GM12878 (cell line): ENCODE measurements at regions not wholly inside any gene's neighbourhood (a gene's known extent, or its start where the extent isn't known, plus 50 kb on each side); places are given as distances from the start of the nearest gene placed in this dataset.
"Not testable (repeated sequence)": the region's sequence is repeated elsewhere in the genome, so short reads cannot be mapped to it uniquely, and the experiment has no call there.

Source experiments
- ATAC-seq: fragments of 200-7000 bp; cut with Tn5 transposase; 3 replicates; pipeline ENCODE4 v1.9.1; 2020; ENCODE audit warnings: mild to moderate bottlenecking, moderate library complexity
- BruUV-seq: library from RNA; stranded (reverse); fragments of 400-500 nt; replicated peaks from 2 replicates; lab custom pipeline; 2021; lab: Mats Ljungman, UMichigan
- CTCF ChIA-PET: fragments of 300-600 bp; sonication (Branson Sonifier 250); formaldehyde crosslinking; extraction: SDS; loops from one replicate; lab custom pipeline; 2021; ENCODE audit warnings: inconsistent platforms; lab: Yijun Ruan, JAX
- POLR2A ChIA-PET: fragments of 350-600 bp; formaldehyde crosslinking; extraction: SDS; loops from one replicate; lab custom pipeline; 2021; ENCODE audit warnings: inconsistent platforms; lab: Charles Lee
- RAD21 ChIA-PET: fragments of 300-600 bp; sonication (Branson Sonifier 250); formaldehyde crosslinking; loops from one replicate; lab custom pipeline; 2023; ENCODE audit warnings: antibody characterized with exemption; ENCODE audit not compliant: unreplicated experiment; lab: Charles Lee
- SMC1A ChIA-PET: fragments of 300-600 bp; sonication (Branson Sonifier 250); formaldehyde crosslinking; loops from one replicate; lab custom pipeline; 2023; ENCODE audit not compliant: unreplicated experiment, uncharacterized antibody; lab: Charles Lee
- DNase-seq: peaks from one replicate; pipeline ENCODE4 v3.0.0-alpha.2; 2011; ENCODE audit warnings: low read depth, low spot score
- FAIRE-seq: peaks from 3 replicates; lab custom pipeline; 2011; peaks lifted over from hg19 to GRCh38; lab: Jason Lieb, UNC
- H2AFZ ChIP-seq: 2 replicates; pipeline ENCODE4 v1.6.0; 2011; ENCODE audit warnings: low read depth, low read length, control low read depth; ENCODE audit not compliant: control insufficient read depth
- H3K27ac ChIP-seq: 2 replicates; pipeline ENCODE4 v1.5.1; 2011; ENCODE audit warnings: control low read depth; ENCODE audit not compliant: control insufficient read depth, insufficient read depth
- H3K27me3 ChIP-seq, 2 experiments: replicated peaks in 1 of 2; 2 replicates each; pipeline versions ENCODE4 v1.6.0 to v1.6.1; 2011; ENCODE audit warnings: low read length in 1 of 2; ENCODE audit not compliant: control insufficient read depth in 2 of 2, insufficient read depth in 2 of 2
- H3K36me3 ChIP-seq, 2 experiments: 2 replicates each; pipeline ENCODE4 v1.5.1; 2011; ENCODE audit warnings: low read length in 1 of 2; ENCODE audit not compliant: control insufficient read depth in 2 of 2, insufficient read depth in 2 of 2
- H3K4me1 ChIP-seq: 2 replicates; pipeline ENCODE4 v1.6.1; 2011; ENCODE audit warnings: mild to moderate bottlenecking, low read length, moderate library complexity, mixed read lengths; ENCODE audit not compliant: control insufficient read depth, insufficient read depth
- H3K4me2 ChIP-seq: 2 replicates; pipeline ENCODE4 v1.6.0; 2011; ENCODE audit warnings: control low read depth; ENCODE audit not compliant: control insufficient read depth, insufficient read depth
- H3K4me3 ChIP-seq: fragments of 200-600 bp; sonication (generic); 2 replicates; pipeline ENCODE4 v1.5.1; 2016
- H3K79me2 ChIP-seq: 2 replicates; pipeline ENCODE4 v1.6.0; 2011; ENCODE audit warnings: low read length; ENCODE audit not compliant: control insufficient read depth, insufficient read depth
- H3K9ac ChIP-seq: 2 replicates; pipeline ENCODE4 v1.8.0; 2011; ENCODE audit warnings: low read length, control low read depth, mixed read lengths; ENCODE audit not compliant: control insufficient read depth, insufficient read depth
- H3K9me3 ChIP-seq: replicated peaks from 3 replicates; pipeline ENCODE4 v1.5.1; 2011; ENCODE audit warnings: mild to moderate bottlenecking, low read length; ENCODE audit not compliant: control insufficient read depth, insufficient read depth
- H4K20me1 ChIP-seq: 2 replicates; pipeline ENCODE4 v1.6.0; 2011; ENCODE audit not compliant: control insufficient read depth, insufficient read depth
- BHLHE40 ChIP-seq, 2 experiments: fragments of 450-650 bp in 1 of 2; IDR thresholded peaks; 2 replicates each; pipeline ENCODE4 v1.6.1; 2011 to 2017; ENCODE audit warnings: low read depth in 2 of 2, borderline replicate concordance in 1 of 2, improper control_type of control experiment in 1 of 2, low read length in 1 of 2, mild to moderate bottlenecking in 1 of 2
- HDGF ChIP-seq: fragments of 450-650 bp; IDR thresholded peaks from 2 replicates; pipeline ENCODE4 v1.6.1; 2016; ENCODE audit warnings: antibody characterized with exemption
- MLLT1 ChIP-seq: fragments of 450-650 bp; IDR thresholded peaks from 2 replicates; pipeline ENCODE4 v1.6.1; 2016; ENCODE audit warnings: mild to moderate bottlenecking
- MTA2 ChIP-seq: fragments of 450-650 bp; IDR thresholded peaks from 2 replicates; pipeline ENCODE4 v1.6.1; 2016; ENCODE audit warnings: low read depth, mild to moderate bottlenecking, moderate library complexity
- NBN ChIP-seq: fragments of 450-650 bp; IDR thresholded peaks from 2 replicates; pipeline ENCODE4 v1.6.1; 2016
- NRF1 ChIP-seq: conservative IDR thresholded peaks from 2 replicates; pipeline ENCODE4 v1.6.1; 2011; ENCODE audit warnings: mild to moderate bottlenecking, low read depth, low read length, improper control_type of control experiment
- POLR2A ChIP-seq: IDR thresholded peaks from 2 replicates; pipeline ENCODE4 v1.6.1; 2011; ENCODE audit warnings: low read depth, mild to moderate bottlenecking, low read length
- TAF1 ChIP-seq: IDR thresholded peaks from 2 replicates; pipeline ENCODE4 v1.6.1; 2011; ENCODE audit warnings: mild to moderate bottlenecking, low read depth, low read length, borderline replicate concordance
- YY1 ChIP-seq: IDR thresholded peaks from 2 replicates; pipeline ENCODE4 v1.6.1; 2011; ENCODE audit warnings: low read depth, mild to moderate bottlenecking, low read length
- WGBS: methylation state at CpG from one replicate; pipeline ENCODE4 v1.1.6; 2016; ENCODE audit warnings: low lambda C conversion rate; ENCODE audit not compliant: insufficient replicate concordance, insufficient coverage; ENCODE audit errors: missing lambda C conversion rate; 5-methylcytosine and 5-hydroxymethylcytosine counted together
- in situ Hi-C: fragments of 300-500 bp; cut with MboI; formaldehyde crosslinking; loops from 9 replicates; pipeline ENCODE4 v1.14.3; 2018; ENCODE audit warnings: mixed read lengths
- intact Hi-C: fragments of 100-400 bp; cut with micrococcal nuclease; formaldehyde crosslinking; loops from one replicate; pipeline ENCODE4 v1.14.2; 2022; ENCODE audit not compliant: unreplicated experiment

GRCh38 chr9:41359116-41359515, 170.0 kb upstream of the ZNG1F start:
- not testable (repeated sequence) for DNase-seq, H4K20me1 ChIP-seq, H3K4me1 ChIP-seq, BruUV-seq
- peak overlapping the region; percentile 71 for H3K4me3 ChIP-seq
- H2AFZ ChIP-seq: peak overlapping the region; percentile 86
- TF ChIP-seq NBN (peak; percentile 88), HDGF (0 out of 2 replicates have a peak, but pooled peaks have one; percentile 60), MLLT1 (peak; percentile 59; the same call in 1 of the 2 replicates), MTA2 (peak; percentile 32; the same call in 1 of the 2 replicates)
- TF ChIP-seq, all 136 proteins: peak for 4; not testable (repeated sequence) for 132
- in situ Hi-C loops, RAD21 ChIA-PET, H3K79me2 ChIP-seq, SMC1A ChIA-PET, CTCF ChIA-PET, H3K27me3 ChIP-seq, POLR2A ChIA-PET, H3K4me2 ChIP-seq, FAIRE-seq, intact Hi-C loops, H3K9me3 ChIP-seq, H3K36me3 ChIP-seq: not testable (repeated sequence)
- H3K27ac ChIP-seq: peak overlapping the region; percentile 69
- ATAC-seq: peak; percentile 93
- WGBS: under 1% methylated on average over 21 of the region's 27 CpGs
- peak overlapping the region; percentile 65; the same call in 1 of the 2 replicates for H3K9ac ChIP-seq

DNA sequence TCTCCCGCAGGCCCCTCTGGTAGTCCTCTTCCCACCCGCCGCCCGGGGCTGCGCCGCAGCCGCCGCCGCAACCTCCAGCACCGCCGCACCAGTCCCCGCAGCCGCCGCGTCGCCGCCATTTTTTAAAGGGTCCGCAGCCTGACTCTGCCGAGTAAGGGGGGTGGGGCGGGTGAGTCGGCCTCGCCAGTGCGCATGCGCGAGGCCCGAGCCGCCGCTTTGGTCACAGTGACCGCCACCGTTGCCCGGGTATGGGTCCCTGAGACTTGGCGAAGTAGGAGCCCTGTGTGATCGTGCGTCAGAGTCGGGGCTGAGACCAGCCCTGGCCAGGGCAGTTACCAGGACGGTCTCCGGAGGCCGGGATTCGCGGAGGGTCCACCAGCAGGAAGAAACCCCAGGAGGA, 169.6 kb upstream of the ZNG1F start:
- H3K27me3 ChIP-seq, intact Hi-C loops, SMC1A ChIA-PET, DNase-seq, RAD21 ChIA-PET, POLR2A ChIA-PET, H3K4me1 ChIP-seq, H3K4me2 ChIP-seq, CTCF ChIA-PET, in situ Hi-C loops, BruUV-seq, H3K9me3 ChIP-seq, H3K79me2 ChIP-seq, FAIRE-seq, ATAC-seq, H3K36me3 ChIP-seq, H4K20me1 ChIP-seq: not testable (repeated sequence)
- TF ChIP-seq POLR2A: peak; percentile 52
- peak; percentile 58; the same call in 1 of the 2 replicates for TF ChIP-seq TAF1
- TF ChIP-seq BHLHE40 (IDR thresholded peaks at IDR 0.05; ENCODE audit: borderline replicate concordance in 1 of 2, low read depth in 2 of 2, low read length in 1 of 2): peak in 1 of 2 experiments; percentile 21; a peak in 1 of 4 replicates
- peak; percentile 41 for TF ChIP-seq NRF1
- peak; percentile 92 for TF ChIP-seq YY1
- Histone ChIP-seq H3K4me3 (peak overlapping the region; percentile 71; the same call in 1 of the 2 replicates), H2AFZ (peak overlapping the region; percentile 23; the same call in 1 of the 2 replicates), H3K9ac (peak overlapping the region; percentile 65; the same call in 1 of the 2 replicates), H3K27ac (peak overlapping the region; percentile 69)
- under 1% methylated on average over 35 of the region's 40 CpGs for WGBS
